Kidney glomerular epithelial cell (primary cell): ENCODE measurements at regions not wholly inside any gene's neighbourhood (a gene's known extent, or its start where the extent isn't known, plus 50 kb on each side); places are given as distances from the start of the nearest gene placed in this dataset.
"Not testable (repeated sequence)": the region's sequence is repeated elsewhere in the genome, so short reads cannot be mapped to it uniquely, and the experiment has no call there.

Experiments
- DNase-seq: peaks from one replicate; lab custom pipeline; 2025; lab: John Stamatoyannopoulos, UW

DNA sequence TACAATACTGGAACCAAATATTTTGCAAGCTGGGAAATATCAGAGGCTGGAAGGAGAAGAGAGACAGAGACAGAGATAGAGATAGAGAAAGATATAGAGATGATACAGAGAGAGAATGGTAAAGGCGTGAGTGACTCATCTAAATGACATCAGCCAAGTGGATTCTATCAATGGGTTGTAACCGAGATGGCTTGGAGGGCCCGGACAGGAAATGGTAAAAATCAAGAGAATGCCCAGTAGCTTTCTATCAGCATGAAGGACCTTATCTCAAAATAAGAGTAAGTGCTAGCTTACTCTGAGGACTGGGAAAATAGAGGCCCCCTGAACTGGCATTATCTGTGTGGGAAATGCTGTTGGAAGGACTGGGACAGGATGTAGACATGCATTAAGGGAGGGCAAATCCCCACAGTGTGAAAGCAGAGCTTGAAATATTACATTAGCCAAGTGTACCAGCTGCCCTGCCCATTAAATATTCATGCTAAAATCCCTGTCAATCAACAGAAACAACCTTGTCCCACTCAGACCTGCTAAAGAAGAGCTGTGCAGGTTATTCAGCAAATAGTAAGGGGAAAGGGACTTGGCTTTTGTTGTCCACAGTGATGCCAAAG is 76.6 kb upstream of the ZNF644 start:
- DNase-seq: no peak

DNA sequence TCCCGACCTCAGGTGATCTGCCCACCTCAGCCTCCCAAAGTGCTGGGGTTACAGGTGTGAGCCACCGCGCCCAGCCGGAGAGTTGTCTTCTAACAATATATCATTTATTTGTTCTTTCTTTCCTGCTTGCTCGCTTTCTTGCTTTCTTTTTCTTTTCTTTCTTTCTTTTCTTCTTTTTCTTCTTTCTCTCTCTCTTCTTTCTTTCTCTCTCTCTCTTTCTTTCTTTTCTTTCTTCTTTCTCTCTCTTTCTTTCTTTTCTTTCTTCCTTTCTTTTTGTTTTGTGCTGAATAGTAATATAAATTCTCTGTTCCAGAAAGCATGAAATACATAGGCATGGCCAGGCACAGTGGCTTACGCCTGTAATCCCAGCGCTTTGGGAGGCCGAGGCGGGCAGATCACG is 73.5 kb upstream of the ZNF644 start:
- DNase-seq: not testable (repeated sequence)

DNA sequence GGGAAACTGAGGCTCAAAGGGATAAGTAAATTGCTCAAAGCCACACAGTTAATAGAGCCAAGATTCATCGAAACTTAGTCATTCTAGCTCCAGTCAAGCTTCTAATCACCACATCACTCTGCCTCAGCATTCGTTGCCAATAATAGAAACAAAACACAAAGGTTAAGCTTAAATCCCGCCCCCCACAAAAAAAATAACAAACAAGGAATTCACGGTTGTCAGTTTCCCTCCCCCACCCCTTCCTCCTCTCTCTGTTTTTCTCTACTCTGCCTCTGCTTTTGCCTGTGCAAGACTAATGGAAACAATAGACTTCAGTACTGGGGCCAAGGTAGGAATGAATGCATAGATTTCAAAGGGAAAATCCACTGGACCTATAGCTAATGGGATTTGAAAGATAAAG is 70.7 kb upstream of the ZNF644 start:
- DNase-seq: peak; percentile 9

DNA sequence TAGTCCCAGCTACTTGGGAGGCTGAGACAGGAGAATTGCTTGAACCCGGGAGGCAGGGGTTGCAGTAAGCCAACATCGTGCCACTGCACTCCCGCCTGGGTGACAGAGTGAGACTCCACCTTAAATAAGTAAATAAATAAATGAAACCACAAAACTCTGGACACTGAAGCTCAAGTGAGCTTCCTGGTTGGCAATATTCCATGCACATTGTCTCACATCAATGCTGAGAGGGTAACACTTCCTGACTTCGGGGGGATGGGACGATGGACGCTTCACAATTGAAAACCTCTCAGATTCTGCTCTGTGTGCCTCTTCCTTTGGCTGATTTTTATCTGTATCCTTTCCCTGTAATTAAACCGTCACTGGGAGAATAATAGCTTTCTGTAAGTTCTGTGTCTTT is 70.0 kb upstream of the ZNF644 start:
- no peak for DNase-seq

DNA sequence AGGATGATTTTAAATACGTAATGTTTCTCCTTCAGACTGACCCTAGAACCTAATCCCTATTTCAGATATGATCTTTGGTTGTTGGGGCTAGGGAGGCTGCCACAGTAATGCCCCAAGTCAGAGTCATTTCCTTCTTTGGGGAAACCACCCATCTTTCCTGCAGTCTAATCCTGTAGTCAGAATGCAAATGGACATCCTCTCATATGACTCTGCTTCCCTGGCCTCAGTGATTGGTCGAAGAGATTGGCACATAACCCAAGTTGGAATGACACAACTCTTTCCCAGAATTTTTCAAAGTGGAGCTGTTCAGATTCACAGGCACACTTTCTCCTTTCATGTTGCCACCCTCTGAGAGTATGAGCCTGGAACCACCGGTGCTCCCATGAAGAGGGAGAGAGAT is 58.8 kb upstream of the ZNF644 start:
- DNase-seq: no peak

DNA sequence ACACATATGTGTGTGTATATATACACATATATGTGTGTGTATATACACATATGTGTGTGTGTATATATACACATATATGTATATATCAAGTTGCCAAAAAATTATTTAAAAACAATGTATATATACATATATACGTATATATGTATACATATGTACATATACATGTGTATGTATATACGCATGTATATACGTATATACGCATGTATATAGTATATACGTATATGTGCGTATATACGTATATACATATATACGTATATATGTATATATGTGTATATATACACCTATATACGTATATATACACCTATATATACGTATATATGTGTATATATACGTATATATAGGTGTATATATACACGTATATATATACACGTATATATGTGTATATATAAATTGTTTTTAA is 57.0 kb upstream of the ZNF644 start:
- no peak for DNase-seq

DNA sequence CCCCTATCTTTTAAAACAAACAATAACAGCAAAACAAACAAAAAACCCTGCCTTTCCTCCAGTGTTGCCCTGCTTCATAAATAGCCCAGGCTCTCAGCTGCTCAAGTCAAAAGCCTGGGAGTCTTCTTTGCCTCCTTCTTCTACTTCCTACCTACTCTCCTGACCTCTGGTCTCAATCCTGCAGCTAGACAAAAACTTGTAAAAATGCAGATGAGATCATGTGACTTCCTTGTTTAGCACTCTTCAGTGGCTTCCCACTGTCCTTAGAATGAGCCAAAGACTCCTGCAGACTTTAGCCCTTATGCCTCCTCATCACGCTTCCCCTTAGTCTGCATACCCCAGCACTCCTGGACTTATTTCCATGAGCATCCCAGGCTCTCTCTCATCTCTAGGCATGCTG is 55.0 kb upstream of the ZNF644 start:
- no peak for DNase-seq

DNA sequence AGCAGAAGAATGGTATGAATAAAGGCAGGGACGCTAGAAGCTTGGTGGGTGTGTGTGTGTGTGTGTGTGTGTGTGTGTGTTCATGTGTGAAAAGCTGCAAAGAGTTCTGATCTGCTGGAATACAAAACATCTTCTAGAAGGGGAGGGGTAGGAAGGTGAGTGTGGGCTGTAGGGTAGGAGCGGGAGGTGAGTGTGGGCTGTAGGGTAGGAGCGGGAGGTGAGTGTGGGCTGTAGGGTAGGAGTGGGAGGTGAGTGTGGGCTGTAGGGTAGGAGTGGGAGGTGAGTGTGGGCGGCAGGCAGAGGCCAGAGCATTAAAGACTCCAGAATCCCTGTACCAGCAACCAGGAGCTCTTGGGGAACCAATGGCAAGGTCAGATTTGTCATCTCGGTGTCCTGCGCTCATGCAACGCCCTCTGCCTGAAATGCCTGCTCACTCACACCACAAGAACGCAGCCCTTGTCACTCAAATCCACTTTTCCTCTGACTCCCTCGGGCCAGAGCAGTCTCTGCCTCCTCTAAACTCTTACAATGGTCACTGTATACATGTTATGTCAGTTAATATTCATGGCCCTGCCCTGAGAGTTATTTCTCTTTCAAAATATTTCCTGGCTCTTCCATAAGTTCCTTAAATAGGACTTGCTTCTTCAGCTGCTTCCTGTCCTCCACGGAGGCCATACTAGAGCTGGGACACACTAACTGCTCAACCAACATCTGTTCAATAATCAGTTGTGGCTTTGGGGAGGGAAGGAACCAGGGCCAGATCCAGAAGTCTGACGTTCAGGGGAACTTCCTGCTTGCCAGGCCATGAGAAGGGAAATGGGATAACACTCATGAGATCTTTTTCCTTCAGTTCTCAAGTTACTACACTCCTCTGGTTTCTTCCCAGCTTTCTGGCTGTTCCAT is 53.6 kb upstream of the ZNF644 start:
- DNase-seq: no peak

DNA sequence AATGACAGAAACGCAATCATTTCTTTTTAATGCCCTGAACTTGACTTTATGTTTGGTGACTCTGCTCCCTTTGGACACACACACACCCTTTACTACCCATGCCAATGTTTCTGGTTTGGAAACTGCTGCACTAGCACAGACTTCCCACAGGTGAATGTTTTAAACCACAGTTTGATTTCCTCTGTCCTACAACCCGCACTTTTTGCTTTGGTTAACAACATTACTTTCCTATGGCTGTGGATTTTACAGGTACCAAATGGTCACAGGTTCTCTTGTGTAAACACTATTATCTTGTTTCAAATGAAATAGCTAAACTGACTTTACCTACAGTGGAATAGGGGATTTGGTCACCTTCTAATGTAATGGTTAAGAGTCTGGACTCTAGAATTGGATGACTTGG is 51.5 kb upstream of the ZNF644 start:
- DNase-seq: no peak

DNA sequence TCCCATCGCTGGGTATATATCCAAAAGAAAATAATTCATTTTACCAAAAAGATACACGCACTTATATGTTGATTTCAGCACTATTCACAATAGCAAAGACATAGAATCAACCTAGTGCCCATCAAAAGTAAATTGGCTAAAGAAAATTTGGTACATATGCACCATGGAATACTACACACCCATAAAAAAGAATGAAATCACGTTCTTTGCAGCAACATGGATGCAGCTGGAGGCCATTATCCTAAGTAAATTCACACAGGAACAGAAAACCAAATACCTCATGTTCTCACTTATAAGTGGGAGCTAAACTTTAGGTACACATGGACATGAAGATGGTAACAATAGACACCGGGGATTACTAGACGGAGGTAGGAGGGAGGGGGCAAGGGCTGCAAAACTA is 50.0 kb upstream of the ZNF644 start:
- DNase-seq: no peak
